ENCODE measurements at regions not wholly inside any gene's neighbourhood (a gene's known extent, or its start where the extent isn't known, plus 50 kb on each side); places are given as distances from the start of the nearest gene placed in this dataset.
"Not testable (repeated sequence)": the region's sequence is repeated elsewhere in the genome, so short reads cannot be mapped to it uniquely, and the experiment has no call there.

- no peaks in the 10 kb centered on the region for H3K4me1 Mint-ChIP-seq
- no peaks in the 10 kb centered on the region for H3K36me3 Mint-ChIP-seq
- DNase-seq (no peak), ATAC-seq (no peak)
- H3K9me3 Mint-ChIP-seq (ENCODE audit: low read depth), result no peaks in the 10 kb centered on the region
- no peaks in the 10 kb centered on the region for H3K27me3 Mint-ChIP-seq
- no peak overlapping the region for H3K4me3 Mint-ChIP-seq
- no peak overlapping the region for H3K27ac Mint-ChIP-seq
- CTCF ChIA-PET, result no interaction called here
Observed at GRCh38 chr14:30227436-30227835, 299.8 kb upstream of the PRKD1 start.

DNA sequence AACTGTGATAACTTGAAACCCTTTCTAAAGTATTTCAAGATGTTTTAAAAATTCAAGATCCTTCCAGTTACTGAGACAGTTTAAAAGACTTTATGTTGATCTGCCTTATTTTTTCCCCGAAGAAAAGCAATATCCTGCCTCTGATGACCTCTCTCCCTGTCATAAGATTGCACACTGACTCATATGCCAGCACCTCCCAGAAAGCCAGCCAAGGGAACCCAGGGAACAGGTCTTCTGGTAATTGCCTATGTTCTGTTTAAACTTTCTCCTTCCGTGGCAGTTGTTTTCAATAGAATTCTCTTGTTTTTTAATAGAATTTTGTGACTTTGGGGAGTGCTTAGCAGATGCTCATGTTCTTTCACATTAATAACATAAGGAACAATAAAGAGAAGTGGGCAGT lies 300.2 kb upstream of the PRKD1 start:
- Mint-ChIP-seq H3K27me3 (no peaks in the 10 kb centered on the region), H3K4me3 (no peak overlapping the region), H3K27ac (no peak overlapping the region), H3K9me3 (ENCODE audit: low read depth) (no peaks in the 10 kb centered on the region), H3K36me3 (no peaks in the 10 kb centered on the region), H3K4me1 (no peaks in the 10 kb centered on the region)
- DNase-seq (no peak), ATAC-seq (no peak)
- CTCF ChIA-PET, result no interaction called here

- DNase-seq (no peak), ATAC-seq (no peak)
- CTCF ChIA-PET, result no interaction called here
- no peak overlapping the region for H3K4me3 Mint-ChIP-seq
- no peaks in the 10 kb centered on the region for H3K27me3 Mint-ChIP-seq
- H3K27ac Mint-ChIP-seq, result no peak overlapping the region
- H3K4me1 Mint-ChIP-seq, result no peaks in the 10 kb centered on the region
- H3K36me3 Mint-ChIP-seq, result no peaks in the 10 kb centered on the region
- no peaks in the 10 kb centered on the region for H3K9me3 Mint-ChIP-seq (ENCODE audit: low read depth)
Observed at GRCh38 chr14:30230719-30231118, 303.1 kb upstream of the PRKD1 start.

DNA sequence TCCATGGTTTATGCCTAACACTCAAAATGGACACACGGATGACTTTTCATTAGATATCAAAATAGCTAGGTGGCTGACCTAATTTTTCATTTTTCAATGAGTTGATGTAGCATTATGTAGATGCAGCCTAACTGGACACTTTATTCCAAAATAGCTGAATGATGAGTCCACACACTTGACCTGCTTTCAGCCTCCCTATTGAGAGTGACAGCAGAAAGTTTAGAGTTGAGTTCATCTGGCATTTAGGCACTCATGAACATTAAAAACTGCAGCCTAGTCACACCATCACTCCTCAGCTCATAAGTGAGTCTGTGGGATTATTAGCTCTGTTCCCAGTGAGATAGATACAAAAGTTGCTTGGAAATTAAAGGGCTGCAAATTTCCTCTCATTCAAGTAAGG lies 307.3 kb upstream of the PRKD1 start:
- no peaks in the 10 kb centered on the region for H3K27me3 Mint-ChIP-seq
- ATAC-seq (no peak), DNase-seq (no peak)
- CTCF ChIA-PET, result no interaction called here
- H3K27ac Mint-ChIP-seq, result no peak overlapping the region
- no peaks in the 10 kb centered on the region for H3K36me3 Mint-ChIP-seq
- H3K4me1 Mint-ChIP-seq, result no peaks in the 10 kb centered on the region
- H3K4me3 Mint-ChIP-seq, result no peak overlapping the region
- no peaks in the 10 kb centered on the region for H3K9me3 Mint-ChIP-seq (ENCODE audit: low read depth)

GRCh38 chr14:30235485-30235884 lies 307.8 kb upstream of the PRKD1 start:
- no peaks in the 10 kb centered on the region for H3K27me3 Mint-ChIP-seq
- ATAC-seq (no peak), DNase-seq (no peak)
- no peak overlapping the region for H3K4me3 Mint-ChIP-seq
- CTCF ChIA-PET, result no interaction called here
- H3K36me3 Mint-ChIP-seq, result no peaks in the 10 kb centered on the region
- no peaks in the 10 kb centered on the region for H3K9me3 Mint-ChIP-seq (ENCODE audit: low read depth)
- H3K27ac Mint-ChIP-seq, result no peak overlapping the region
- no peaks in the 10 kb centered on the region for H3K4me1 Mint-ChIP-seq

DNA sequence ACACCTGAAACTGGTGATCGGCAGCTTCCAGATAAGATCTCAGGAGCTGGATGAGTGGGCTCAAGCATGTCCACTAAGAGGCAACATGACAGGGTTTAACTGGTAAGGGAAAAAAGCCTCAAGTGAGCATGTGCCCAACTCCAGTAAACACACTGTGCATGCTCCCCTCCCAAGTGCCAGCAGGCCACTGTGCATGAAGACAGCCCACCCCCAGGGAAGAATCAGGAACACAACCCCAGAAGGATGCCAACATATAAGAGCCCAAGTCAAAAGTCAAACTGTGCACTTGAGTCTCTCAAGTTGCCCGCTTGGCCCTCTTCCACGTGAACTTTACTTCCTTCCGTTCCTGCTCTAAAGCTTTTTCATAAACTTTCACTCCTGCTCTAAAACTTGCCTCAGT lies 311.3 kb upstream of the PRKD1 start:
- H3K4me3 Mint-ChIP-seq, result no peak overlapping the region
- no peaks in the 10 kb centered on the region for H3K36me3 Mint-ChIP-seq
- no peaks in the 10 kb centered on the region for H3K27me3 Mint-ChIP-seq
- no peaks in the 10 kb centered on the region for H3K9me3 Mint-ChIP-seq (ENCODE audit: low read depth)
- no peak overlapping the region for H3K27ac Mint-ChIP-seq
- CTCF ChIA-PET, result no interaction called here
- no peak for ATAC-seq
- H3K4me1 Mint-ChIP-seq, result no peaks in the 10 kb centered on the region
- no peak for DNase-seq

DNA sequence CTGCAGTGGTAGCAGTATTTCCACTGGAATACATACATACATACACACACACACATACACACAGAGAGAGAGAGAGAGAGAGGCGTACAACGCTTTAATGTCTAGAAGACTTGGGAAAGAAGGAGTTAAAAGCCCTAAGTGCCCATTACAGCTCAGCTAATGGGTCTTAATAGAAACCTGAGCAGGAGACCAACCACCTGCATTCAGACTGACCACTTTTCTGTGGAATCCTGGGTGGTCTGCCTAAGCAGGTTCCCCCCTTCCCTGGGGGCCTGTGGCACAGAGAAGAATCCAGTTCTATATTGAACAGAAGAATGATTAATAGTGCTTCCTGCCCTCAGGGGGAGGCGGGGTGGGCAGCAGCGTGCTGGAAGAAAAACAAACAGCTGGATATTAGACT lies 312.4 kb upstream of the PRKD1 start:
- no peaks in the 10 kb centered on the region for H3K4me1 Mint-ChIP-seq
- H3K36me3 Mint-ChIP-seq, result no peaks in the 10 kb centered on the region
- H3K4me3 Mint-ChIP-seq, result no peak overlapping the region
- H3K27me3 Mint-ChIP-seq, result no peaks in the 10 kb centered on the region
- DNase-seq (no peak), ATAC-seq (no peak)
- no peaks in the 10 kb centered on the region for H3K9me3 Mint-ChIP-seq (ENCODE audit: low read depth)
- CTCF ChIA-PET, result no interaction called here
- no peak overlapping the region for H3K27ac Mint-ChIP-seq

DNA sequence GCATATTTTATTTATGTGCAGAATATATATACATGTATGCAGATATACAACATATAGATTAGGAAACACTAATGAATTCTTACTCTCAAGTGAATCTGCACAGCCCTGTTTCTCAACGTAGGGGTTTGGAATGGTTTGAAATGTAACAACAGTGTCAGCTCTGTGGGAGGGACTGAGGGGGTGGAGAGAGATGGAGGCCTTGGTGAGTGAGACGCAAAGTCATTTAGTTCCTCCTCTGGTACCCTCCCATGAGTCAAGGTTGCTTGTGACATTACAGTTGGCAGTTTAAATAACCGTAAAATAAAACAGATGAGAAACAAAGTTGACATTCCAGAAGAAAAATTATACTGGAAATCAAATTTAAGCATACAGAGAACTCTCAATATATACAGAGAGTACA lies 313.0 kb upstream of the PRKD1 start:
- Mint-ChIP-seq H3K36me3 (no peaks in the 10 kb centered on the region), H3K27ac (no peak overlapping the region), H3K4me3 (no peak overlapping the region), H3K27me3 (no peaks in the 10 kb centered on the region), H3K4me1 (no peaks in the 10 kb centered on the region), H3K9me3 (ENCODE audit: low read depth) (no peaks in the 10 kb centered on the region)
- no peak for ATAC-seq
- CTCF ChIA-PET, result no interaction called here
- DNase-seq, result no peak

GRCh38 chr14:30242744-30243143 lies 315.1 kb upstream of the PRKD1 start:
- Mint-ChIP-seq H3K36me3 (no peaks in the 10 kb centered on the region), H3K4me1 (no peaks in the 10 kb centered on the region), H3K27ac (no peak overlapping the region), H3K27me3 (no peaks in the 10 kb centered on the region), H3K9me3 (ENCODE audit: low read depth) (no peaks in the 10 kb centered on the region), H3K4me3 (no peak overlapping the region)
- ATAC-seq (no peak), DNase-seq (no peak)
- CTCF ChIA-PET, result no interaction called here

GRCh38 chr14:30243207-30243606 lies 315.6 kb upstream of the PRKD1 start:
- Mint-ChIP-seq H3K27me3 (no peaks in the 10 kb centered on the region), H3K36me3 (no peaks in the 10 kb centered on the region), H3K27ac (no peak overlapping the region), H3K9me3 (ENCODE audit: low read depth) (no peaks in the 10 kb centered on the region), H3K4me3 (no peak overlapping the region), H3K4me1 (no peaks in the 10 kb centered on the region)
- CTCF ChIA-PET, result no interaction called here
- ATAC-seq (no peak), DNase-seq (no peak)

DNA sequence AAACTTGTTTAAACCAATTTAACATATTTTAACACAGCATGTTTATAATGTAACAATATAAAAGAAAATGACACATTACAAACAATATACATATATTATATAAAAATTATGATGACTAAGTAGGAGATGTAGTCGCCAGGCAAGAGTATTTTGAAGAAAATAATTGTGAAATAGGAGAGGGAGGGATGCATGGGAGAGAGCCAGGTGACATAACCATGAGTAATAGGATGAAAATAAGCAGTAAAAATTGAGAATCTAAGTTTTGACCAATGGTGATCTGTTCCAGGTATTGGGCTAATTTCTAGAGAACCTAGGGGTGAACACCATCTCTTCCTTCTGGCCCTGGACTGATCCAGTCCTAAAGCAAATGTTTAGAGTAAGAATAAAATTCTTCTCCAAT lies 315.2 kb upstream of the G2E3 start:
- no peak overlapping the region for H3K4me3 Mint-ChIP-seq

DNA sequence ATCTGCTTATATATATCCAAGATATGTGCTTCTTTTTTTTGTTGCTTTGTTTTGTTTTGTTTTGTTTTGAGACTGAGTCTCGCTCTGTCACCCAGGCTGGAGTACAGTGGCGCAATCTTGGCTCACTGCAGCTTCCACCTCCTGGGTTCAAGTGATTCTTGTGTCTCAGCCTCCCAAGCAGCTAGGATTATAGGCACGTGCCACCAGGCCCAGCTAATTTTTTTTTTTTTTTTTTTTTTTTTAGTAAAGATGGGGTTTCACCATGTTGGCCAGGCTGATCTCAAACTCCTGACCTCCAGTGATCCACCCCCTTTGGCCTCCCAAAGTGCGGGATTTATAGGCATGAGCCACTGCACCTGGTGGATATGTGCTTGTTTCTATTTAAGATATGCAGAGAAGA lies 314.6 kb upstream of the G2E3 start:
- CTCF ChIA-PET, result not testable (repeated sequence)

More for the DNA sequence above, 315.2 kb upstream of the G2E3 start:
- DNase-seq (no peak), ATAC-seq (no peak)
- no peaks in the 10 kb centered on the region for H3K9me3 Mint-ChIP-seq (ENCODE audit: low read depth)
- H3K27me3 Mint-ChIP-seq, result no peaks in the 10 kb centered on the region
- no peaks in the 10 kb centered on the region for H3K36me3 Mint-ChIP-seq
- CTCF ChIA-PET, result no interaction called here
- H3K4me1 Mint-ChIP-seq, result no peaks in the 10 kb centered on the region
- no peak overlapping the region for H3K27ac Mint-ChIP-seq

GRCh38 chr14:30251017-30251416 lies 307.9 kb upstream of the G2E3 start:
- Mint-ChIP-seq H3K36me3 (no peaks in the 10 kb centered on the region), H3K4me1 (no peaks in the 10 kb centered on the region), H3K27me3 (no peaks in the 10 kb centered on the region), H3K27ac (no peak overlapping the region), H3K9me3 (ENCODE audit: low read depth) (peaks cover 3% of the 10 kb centered on the region), H3K4me3 (no peak overlapping the region)
- CTCF ChIA-PET, result no interaction called here
- DNase-seq (no peak), ATAC-seq (no peak)

More for the DNA sequence above, 314.6 kb upstream of the G2E3 start:
- H3K9me3 Mint-ChIP-seq (ENCODE audit: low read depth); H3K36me3 Mint-ChIP-seq; ATAC-seq; H3K27ac Mint-ChIP-seq; H3K27me3 Mint-ChIP-seq; H3K4me1 Mint-ChIP-seq; H3K4me3 Mint-ChIP-seq; DNase-seq: not testable (repeated sequence)

DNA sequence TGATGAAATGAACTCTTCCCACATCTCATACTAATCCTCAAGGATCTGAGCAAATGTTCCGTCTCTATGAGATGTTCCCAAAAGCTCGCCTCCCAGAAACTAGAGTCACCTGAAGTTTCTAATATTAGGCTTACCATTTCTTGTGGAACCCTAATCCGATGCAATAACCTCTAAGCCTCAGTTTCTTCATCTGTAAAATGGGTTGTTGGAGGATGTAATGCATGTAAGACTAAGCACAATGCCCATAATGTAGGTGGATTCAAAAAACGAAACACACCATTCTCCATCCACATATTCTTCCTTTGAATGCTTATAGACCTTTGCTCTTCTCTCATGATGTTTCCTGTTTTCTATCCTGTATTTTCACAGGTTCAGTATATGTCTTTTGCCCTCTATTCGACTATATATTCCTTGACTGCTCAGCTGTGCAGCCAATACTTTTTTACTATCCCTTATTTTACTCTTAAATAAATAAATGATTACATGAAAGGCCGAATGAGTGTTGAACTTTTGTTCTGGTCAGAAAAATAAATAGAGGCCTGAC lies 307.3 kb upstream of the G2E3 start:
- no peak overlapping the region for H3K27ac Mint-ChIP-seq
- H3K4me1 Mint-ChIP-seq, result no peaks in the 10 kb centered on the region
- ATAC-seq, result no peak
- CTCF ChIA-PET, result no interaction called here
- no peaks in the 10 kb centered on the region for H3K36me3 Mint-ChIP-seq
- no peak for DNase-seq
- no peaks in the 10 kb centered on the region for H3K27me3 Mint-ChIP-seq
- H3K9me3 Mint-ChIP-seq (ENCODE audit: low read depth), result peaks cover 7% of the 10 kb centered on the region
- no peak overlapping the region for H3K4me3 Mint-ChIP-seq

DNA sequence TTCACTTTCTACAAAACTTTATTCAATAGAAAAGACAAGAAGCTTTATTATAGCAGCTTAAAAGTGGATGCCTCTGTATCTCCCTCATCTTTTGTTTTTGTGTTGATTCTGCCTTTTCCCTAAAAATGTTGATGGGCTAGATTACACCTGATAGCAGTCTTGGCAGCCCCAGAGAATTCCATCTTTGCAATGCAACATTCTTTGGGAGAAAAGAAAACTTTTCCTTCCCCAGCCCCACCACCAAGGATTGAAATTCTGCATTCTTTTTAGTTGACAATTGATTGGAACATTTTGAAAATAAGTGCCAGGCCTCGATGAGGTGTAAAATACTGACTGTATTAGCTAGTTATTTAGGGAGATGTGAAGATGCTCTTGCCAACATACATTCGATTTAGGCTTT lies 306.8 kb upstream of the G2E3 start:
- H3K27me3 Mint-ChIP-seq, result no peaks in the 10 kb centered on the region
- no peaks in the 10 kb centered on the region for H3K4me1 Mint-ChIP-seq
- H3K4me3 Mint-ChIP-seq, result no peak overlapping the region
- no peak for DNase-seq
- CTCF ChIA-PET, result no interaction called here
- no peaks in the 10 kb centered on the region for H3K36me3 Mint-ChIP-seq
- H3K27ac Mint-ChIP-seq, result no peak overlapping the region
- ATAC-seq, result no peak
- H3K9me3 Mint-ChIP-seq (ENCODE audit: low read depth), result peaks cover 7% of the 10 kb centered on the region
